ENCODE measurements at regions not wholly inside any gene's neighbourhood (a gene's known extent, or its start where the extent isn't known, plus 50 kb on each side); places are given as distances from the start of the nearest gene placed in this dataset.

GRCh38 chr13:78780708-78781107 is 121.8 kb upstream of the OBI1 start:
- no peak for DNase-seq

- DNase-seq: no peak
Observed at GRCh38 chr13:78779608-78780007, 120.7 kb upstream of the OBI1 start.

GRCh38 chr13:78777976-78778375 is 119.0 kb upstream of the OBI1 start:
- DNase-seq: peak; percentile 14

GRCh38 chr13:78777396-78777795 is 118.4 kb upstream of the OBI1 start:
- no peak for DNase-seq

GRCh38 chr13:78772933-78773332 is 114.0 kb upstream of the OBI1 start:
- DNase-seq: no peak

- no peak for DNase-seq
Observed at GRCh38 chr13:78770601-78771000, 111.6 kb upstream of the OBI1 start.

- DNase-seq: no peak
Observed at GRCh38 chr13:78768950-78769349, 110.0 kb upstream of the OBI1 start.

GRCh38 chr13:78764665-78765064 is 105.7 kb upstream of the OBI1 start:
- DNase-seq: no peak

GRCh38 chr13:78762825-78763224 is 103.9 kb upstream of the OBI1 start:
- DNase-seq: no peak

GRCh38 chr13:78759704-78760103 is 100.7 kb upstream of the OBI1 start:
- DNase-seq: no peak

GRCh38 chr13:78758549-78758948 is 99.6 kb upstream of the OBI1 start:
- DNase-seq: no peak

GRCh38 chr13:78753435-78753834 is 94.5 kb upstream of the OBI1 start:
- DNase-seq: no peak

GRCh38 chr13:78750735-78751134 is 91.8 kb upstream of the OBI1 start:
- DNase-seq: no peak

- DNase-seq: no peak
Observed at GRCh38 chr13:78743973-78744372, 85.0 kb upstream of the OBI1 start.

- DNase-seq: no peak
Observed at GRCh38 chr13:78742659-78743058, 83.7 kb upstream of the OBI1 start.

- DNase-seq: no peak
Observed at GRCh38 chr13:78736142-78736541, 77.2 kb upstream of the OBI1 start.

- DNase-seq: no peak
Observed at GRCh38 chr13:78732445-78733017, 73.6 kb upstream of the OBI1 start.

- no peak for DNase-seq
Observed at GRCh38 chr13:78722700-78723099, 63.7 kb upstream of the OBI1 start.

- DNase-seq: no peak
Observed at GRCh38 chr13:78719367-78719766, 60.4 kb upstream of the OBI1 start.

- DNase-seq: no peak
Observed at GRCh38 chr13:78714717-78715116, 55.8 kb upstream of the OBI1 start.

GRCh38 chr13:78712831-78713230 is 53.9 kb upstream of the OBI1 start:
- no peak for DNase-seq

GRCh38 chr13:78709028-78709427 is 50.1 kb upstream of the OBI1 start:
- DNase-seq: no peak

All from left kidney (tissue), 1 donor.